ENCODE measurements at regions not wholly inside any gene's neighbourhood (a gene's known extent, or its start where the extent isn't known, plus 50 kb on each side); places are given as distances from the start of the nearest gene placed in this dataset.

DNA sequence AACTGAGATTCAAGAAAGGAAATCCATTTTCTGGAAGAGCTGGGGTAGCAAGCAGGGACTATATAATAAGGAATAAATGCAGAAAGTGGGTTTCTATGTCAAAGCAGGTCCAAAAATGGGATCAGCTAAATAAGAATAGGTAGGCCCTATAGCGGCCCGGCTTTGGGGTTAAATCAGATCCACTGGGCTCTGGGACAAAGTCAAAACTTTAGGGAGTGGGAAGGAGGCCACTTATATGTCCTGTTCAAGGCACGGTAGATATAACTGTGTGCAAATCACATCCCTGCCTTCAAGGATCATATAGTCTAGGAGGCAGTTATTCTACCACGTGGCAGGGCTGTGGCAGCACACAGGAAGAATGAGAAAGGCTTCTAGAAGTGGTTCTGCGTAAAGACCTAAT is 191.4 kb upstream of the CDYL start:
- no peak for DNase-seq

DNA sequence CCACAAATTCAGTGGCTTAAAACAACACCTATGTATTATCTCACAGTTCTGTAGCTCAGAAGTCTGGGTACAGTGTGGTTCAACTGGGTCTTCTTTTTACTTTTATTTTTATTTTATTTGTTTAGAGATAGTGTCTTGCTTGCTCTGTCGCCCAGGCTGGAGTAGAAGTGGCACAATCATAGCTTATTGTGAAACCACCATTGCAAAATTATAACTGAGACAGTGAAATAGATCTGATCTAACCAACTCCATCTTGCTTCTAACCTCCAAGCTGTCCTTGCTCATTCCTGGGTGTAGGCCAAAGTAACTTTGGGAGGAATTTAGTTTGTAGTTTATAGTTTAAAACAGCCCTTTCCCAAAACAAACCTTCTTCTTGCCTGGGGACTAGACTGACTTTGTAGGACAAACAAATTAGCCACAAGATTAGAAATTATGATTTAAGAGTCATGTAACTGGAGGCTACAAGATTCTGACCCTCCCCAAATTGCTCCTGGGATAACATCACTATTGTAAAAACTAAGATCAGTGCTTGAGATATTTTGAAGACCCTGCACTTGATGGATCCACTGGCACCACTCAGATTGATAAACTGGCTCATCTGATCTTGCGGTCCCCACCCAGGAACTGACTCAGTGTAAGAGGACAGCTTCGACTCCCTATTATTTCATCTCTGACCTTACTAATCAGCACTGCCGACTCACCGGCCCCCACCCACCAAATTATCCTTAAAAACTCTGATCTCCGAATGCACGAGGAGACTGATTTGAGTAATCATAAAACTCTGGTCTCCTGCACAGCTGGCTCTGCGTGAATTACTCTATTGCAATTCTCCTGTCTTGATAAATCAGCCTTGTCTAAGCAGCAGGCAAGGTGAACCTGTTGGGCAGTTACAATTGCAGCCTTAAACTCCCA is 193.4 kb upstream of the CDYL start:
- DNase-seq: no peak

DNA sequence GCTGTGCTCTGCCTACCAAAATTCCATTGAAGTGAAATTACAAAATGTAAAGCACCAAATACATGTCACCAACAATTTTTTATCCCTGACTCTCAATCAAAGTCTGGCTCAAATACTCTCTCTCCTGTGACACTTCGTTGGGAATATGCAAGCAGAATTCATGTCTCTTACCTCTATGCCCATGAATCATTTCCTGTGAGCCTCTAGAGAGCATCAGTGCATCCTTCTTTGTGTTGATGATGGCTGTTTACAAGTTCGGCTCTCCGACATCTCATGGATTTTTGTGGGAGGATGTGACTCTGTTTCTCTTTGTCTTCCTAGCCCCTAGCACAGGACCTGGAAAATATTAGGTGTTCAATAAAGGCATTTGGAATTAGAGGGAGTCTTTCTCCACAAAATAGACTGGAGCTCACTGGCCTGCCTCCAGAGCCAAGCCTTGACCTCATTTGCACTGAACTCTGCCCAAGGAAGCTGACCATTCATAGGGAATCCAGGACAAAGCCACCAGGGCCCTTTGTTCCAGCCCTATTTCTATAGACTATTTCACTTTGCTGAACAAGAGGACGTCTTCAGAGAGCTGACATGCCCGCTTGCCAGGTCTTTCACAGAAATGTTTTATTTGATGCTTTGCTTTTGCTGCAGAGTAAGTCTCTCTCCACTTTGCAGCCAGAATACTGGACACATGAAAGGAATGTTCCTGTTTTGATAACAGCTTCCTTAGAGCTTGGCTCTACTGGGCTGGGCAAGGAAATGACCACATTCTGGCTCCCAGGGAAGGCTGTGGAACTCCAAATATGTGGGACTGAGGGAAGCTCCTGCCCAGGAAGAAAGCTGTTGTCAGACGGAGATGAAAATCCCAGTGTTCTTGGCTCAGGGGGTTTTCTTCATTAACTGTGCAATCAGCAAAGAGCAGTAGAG is 194.5 kb upstream of the CDYL start:
- DNase-seq: no peak

DNA sequence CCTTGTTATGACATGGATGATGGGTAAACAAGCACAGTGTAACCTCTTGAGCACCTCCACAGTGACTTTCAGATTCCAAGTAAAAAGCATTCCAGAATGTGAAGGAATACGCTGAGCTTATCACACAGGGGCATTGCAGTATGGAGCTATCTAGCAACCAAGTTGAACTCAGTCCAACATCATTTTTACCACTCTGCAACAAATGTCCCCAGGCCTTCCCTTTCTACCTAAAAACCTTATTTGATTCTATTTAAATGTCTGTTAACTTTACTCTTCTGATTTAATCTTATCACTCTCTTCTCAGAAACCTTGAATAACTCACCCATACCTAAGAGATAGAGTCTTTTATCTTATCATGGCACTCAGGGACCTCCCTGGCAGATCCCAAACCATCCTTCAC is 195.8 kb upstream of the CDYL start:
- DNase-seq: no peak

DNA sequence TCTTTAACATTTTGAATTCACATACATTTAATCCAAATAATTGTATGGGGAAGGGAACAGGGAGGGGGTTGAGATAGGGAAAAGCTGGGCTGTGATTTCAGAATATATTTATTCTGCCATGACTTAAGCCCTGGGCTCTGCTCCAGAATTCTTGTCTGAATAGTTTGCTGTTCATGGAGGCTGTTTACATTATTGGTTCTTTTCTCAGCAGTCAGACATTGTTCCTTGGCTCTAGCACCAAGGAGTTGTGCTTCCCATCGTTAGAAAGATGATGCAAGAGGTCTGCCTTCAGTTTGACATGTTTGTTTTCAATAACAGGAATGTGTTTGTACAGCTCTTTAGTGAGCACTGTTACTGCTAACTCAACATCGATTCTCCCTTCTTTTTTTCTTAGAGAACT is 198.8 kb upstream of the CDYL start:
- no peak for DNase-seq

DNA sequence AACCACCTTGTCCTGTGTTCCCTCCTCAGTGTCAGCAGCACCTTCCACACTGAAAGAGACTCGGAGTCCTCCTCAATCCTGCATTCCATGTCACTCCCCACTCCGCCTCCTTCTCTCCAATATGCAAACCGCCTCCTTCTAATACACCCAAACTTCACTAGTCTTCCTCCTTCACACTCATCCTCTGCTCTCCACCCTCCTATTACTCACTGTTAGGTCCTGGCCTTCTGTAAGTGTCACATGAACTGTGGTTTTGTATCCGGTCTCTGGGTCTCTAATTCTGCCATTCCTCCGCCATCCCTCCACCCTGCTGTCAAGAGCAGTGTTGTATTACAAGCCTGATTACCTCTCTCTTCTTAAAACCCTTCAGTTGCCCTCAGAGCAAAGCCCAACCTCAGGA is 200.5 kb upstream of the CDYL start:
- DNase-seq: no peak

DNA sequence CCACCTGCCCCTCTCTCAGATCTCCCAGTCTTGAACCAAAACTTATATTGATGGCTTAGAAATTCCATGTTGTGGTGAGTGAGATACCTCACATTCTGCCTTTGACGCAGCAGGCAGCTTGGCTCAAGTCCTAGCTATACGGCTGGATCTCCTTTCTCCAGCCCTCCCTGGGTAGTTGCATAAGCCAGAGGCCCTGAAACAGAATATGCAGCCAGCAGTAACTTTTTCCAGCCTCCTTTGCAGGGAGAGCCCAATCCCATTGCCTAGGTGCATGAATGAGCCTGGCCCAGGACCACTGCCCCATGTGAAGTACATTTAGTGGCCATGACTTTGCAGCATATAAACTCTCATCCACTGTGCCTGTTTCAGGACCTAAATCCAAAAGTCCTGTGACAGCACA is 202.2 kb upstream of the CDYL start:
- DNase-seq: no peak

DNA sequence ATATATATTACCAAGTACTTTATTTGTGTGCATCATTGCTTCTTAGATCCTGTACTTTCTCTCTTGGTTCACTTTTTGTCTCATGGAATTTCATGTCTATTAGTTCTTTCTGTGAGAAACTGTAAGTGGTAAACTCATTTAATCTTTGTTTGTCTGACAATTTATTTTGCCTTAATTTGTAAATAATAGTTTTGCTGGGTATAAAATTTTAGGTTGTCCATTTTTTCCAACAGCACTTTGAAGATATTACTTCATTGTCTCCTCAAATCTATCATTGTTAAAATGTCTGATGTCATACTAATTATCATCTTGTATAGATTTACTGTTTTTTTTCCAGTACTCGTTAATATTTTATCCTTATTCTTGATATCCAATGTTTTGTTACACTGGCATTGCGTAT is 205.2 kb upstream of the CDYL start:
- DNase-seq: no peak

DNA sequence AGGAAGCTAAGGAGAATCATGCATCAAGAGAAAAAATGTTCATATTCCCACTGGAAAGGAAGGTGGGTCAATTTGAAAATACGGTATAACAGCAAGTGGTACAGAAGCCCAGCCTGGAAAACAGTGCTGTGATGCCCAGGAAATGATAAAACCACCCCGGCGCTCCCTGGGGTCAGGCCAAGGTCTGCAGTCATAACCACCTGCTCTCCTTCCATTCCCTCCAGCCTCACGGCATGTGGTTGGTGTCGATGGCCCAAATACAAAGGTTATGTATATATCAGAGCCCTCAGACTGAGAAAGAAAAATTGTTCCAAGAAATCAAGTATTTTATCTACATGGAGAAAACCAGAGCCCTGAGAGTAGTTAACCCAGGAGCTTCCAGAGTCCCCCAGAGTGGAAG is 208.1 kb upstream of the CDYL start:
- DNase-seq: no peak

DNA sequence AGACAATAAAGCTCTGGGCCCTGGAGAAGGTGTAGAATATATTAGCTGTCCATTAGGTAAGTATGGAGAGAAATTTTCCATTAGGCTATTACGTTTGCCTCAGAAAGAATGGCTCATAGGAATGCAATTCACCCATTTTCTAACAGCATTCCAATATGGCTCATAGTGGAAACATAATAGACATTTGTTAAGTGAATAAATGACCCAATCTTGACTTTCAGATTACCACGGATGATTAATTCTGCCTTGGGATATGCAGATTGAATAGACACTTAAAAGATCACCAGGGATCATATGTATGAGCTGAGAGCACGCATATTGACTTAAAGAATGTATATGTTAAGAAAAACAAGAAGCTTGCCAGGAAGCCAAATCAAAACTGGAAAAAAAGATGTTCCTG is 209.1 kb upstream of the CDYL start:
- DNase-seq: no peak

DNA sequence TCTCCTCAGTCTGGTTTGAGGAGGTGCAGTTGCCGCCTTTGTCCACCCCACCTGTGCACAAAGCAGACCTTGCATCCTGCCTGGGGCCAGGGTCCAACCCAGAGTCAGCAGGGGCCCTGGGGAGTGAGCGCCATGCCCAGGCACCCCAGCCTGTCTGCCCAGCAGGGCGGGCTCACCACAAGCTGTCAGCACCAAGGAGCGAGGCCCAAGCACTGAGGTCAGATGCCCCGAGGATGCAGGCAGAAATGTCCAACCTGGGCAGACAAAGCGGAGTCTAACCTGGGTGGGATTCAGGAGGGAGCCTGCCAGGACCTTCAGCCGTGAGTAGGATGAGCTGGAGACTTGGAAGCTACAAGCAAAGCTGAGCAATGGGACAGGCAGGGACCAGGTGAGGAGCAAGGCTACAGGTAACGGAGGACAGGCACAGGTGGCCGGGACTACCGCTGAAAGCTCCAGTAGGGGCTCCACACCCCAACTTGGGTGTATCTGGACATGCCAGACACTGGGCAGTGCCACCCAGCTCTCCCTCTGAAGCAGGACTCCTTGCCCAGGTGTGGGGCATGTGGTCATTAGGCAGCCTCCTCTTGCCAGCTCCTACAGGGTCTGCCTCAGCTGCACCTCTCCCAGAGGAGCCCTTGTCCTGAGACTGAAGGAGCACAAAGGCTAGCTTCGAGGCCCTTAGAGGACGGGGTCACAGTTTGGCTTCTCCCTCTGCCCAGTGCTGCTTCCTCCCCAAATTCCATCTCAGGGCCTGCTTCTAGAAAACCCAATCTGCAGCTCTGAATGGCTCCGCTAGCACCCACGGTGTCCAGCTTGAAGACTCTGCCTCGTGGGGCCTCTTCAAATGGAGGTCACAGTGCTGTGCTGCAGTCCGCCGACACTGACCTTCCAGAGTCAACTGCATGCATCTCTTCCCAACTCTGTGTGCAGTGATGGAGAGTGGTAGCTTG is 210.6 kb upstream of the CDYL start:
- no peak for DNase-seq

DNA sequence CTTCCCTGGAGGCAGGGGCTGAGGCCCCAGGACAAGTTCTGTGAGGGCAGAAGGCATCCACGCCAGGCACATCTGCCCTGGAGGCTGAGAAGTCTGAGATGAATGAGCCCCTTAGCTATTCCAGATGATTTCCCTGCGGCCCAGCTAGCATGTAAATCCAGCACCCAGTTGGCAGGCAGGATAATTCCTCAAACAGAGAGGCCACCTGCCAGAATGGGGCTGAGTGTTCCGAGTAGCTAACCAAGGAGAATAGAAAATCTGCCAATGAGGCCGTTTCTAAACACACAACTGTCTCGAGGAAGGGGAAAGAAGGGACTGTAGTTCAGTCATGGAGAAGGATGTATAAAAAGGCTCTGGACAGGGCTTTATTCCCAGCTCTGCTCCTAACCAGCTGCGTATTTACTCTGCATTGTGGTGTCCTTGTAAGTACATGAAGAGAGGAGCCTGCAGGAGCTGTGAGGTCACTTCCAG is 211.4 kb upstream of the CDYL start:
- no peak for DNase-seq

DNA sequence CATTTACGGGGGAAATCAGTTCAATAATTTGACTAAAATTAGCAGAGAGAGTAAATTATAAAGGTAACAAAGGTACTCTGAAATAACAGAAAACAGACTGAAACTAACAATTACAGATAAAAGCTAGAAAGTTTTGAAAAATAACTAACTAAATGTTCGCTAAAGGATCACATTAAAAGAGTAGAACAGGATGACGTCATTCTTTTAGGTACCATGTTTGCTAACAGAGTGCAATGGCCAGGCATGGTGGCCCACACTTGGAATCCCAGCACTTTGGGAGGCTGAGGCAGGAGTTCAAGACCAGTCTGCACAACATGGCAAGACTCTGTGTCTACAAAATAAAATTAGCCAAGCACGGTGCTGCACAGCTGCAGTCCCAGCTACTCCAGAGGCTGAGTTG is 212.3 kb upstream of the CDYL start:
- no peak for DNase-seq

DNA sequence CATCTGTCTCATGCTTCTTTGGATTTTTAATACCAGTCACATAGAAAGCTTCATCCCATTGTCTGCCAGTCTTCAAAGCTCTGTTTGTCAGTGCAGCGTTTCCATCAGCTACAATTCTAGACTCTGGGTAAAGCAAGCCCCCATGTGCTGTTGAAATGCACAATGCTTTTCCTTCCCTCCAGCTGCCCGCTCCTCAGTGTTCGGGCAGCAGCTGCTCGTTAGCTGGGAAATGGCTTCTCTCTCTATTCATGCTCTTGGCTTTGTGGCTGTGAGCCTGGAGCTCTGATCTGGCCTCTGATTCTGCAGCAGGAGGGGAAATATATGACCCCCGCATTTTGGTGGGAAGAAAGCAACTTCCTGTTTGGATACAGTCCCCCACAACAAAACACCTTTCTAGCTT is 213.0 kb upstream of the CDYL start:
- DNase-seq: no peak

DNA sequence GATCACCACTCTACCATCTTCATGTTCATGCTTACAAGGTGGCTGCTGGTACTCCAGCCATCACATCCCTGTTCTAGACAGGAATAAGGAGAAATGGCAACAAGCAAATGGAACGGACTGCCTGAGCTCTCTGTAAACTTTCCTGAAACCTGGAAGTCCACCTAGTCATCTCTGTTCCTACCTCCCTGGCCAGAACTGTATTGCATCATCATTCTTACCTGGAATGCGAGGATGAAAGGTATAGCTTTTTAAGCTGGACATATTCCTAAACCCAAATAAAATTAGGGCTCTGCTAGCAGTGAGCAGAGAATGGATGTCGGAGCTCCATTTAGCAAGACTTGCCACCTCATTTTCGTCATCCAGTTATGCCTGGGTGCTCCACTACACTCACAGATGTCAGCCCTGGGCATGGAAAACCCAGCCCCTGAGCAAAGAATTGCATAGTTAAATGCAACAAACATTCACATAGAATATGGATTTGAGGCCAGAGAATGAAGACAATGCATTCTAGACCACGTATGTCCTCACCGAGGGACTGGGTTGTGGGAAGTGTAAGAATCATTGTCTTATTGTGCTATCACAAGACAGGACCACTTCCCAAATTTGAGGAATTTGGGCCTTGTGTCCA is 214.3 kb upstream of the CDYL start:
- DNase-seq: no peak

DNA sequence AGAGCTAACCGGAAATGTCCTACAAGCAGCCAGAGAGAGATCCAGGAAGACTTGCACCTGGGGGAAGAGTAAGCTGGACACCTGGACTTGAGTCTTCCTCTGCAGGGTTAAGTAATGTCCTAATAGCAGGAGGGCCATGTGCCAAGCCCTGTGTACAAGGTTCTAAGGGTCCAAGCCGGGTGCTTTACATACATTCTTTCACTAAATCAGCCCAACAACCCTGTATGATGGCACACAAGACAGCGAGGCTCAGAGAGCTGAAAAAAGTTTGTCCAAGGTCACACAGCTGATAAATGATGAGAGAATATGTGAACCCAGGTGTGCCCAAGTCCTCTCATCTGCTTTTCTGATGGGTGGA is 215.1 kb upstream of the CDYL start:
- DNase-seq: no peak

DNA sequence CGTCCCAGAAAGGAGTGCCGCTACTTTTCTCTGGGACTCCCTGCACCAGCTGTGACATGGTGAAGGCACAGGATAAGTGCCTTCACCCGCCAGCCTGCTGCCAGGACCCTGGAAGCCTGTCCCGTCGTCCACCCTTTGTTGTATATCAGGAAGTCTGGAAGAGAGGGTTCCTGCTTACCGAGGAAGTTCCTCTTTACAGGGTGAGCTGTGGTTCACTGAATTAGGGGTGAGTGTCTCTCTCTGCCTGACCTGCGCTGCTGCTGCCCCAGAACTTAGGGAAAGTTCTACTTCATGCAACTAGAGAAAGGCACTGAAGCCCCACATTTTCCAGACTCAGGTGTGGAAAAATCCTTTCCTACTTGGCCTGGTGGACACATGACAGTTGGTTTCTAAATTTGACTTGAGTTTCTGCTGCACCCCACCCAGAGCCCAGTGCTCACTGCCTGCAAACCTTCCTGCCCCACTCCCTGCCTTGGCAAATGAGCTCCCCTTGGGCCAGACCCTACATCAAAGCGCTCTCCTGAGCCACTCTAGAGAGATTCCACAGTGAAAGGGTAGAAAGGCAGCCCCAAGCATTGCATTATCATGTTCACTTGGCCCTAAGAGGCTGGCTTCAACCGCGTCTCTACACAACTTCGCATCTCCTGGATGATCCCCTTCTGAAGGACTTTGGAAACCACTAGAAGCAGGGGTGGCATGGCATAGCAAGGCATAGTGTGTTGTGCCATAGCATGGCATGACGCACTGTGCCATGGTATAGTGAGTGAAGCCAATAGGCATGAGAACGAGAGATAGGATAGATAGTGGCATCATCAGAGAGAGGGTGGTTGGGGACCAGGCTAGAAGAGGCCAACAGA is 215.8 kb upstream of the CDYL start:
- no peak for DNase-seq

DNA sequence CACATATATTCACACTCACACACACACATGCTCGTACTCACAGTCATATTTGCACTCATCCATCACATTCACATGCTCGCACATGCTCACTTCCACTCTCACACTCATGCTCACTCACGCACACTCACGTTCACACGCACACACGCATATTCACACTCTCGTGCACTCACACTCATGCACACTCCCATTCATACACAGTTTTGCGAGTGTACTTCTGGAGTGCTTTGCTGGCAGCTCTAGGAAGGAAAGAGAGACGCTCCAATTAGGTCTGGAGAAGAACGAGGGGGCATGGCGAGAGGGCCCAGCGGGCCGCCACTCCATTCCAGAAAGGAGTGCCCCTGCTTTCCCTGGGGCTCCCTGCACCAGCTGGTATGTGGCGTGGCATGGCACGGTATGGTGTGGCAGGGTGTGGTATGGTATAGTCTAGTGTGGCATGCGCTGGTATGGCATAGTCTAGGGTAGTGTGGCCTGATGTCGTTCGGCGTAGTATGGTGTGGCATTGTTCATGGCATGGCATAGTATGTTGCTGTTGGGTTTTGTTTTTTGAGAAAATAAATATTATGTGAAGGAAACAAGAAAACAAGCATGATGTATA is 216.8 kb upstream of the CDYL start:
- no peak for DNase-seq

DNA sequence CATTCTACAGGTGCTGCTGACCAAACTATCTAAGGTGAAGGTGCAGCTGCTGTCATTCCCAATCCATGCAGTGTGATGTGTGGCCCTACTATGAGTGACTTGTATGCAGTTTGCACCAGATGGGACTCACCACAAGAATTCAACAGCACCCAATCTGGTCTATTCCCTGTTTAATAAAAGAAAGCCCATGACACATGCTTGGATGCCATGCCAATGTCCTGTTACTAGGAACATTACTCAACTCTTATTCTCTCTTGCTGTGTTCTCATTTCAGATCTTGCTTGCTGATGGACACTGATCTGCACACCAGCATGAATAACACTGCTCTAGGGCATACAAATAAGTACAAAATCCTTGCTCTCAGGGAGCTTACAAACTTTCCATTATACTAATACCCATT is 221.6 kb upstream of the CDYL start:
- no peak for DNase-seq

DNA sequence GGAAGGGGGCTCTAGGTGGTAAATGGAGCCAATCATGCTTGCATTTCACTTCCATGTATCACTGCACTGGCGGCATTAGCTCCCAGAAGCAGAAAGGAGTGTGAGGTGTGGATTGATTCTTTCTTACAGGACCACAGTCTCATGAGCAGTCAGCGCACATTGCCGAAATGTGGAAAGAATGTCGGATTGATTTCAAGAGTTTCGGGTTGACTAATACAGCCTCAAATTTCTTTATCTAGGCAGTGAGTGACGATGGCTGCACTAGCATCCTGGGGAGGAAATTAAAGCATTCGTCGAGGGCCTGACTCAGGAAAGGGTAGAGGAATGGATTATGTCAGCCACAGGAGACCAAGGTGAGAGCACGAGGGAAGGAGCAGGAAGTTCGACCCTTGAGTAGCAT is 222.8 kb upstream of the CDYL start:
- peak; percentile 16 for DNase-seq

DNA sequence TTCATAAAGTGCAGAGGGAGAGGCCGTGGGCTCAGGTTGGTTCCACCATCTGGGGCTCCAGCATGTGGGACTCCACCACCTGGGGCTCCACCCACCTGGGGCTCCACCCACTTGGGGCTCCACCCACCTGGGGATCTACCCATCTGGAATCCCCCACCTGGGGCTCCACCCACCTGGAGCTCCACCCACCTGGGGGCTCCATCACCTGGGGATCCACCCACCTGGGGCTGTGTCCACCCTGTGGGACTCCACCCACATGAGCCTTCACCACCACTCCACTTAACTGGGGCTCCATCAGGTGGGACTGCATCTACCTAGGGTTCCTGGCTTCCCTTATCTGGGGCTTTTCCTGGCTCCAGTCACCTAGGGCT is 226.0 kb upstream of the CDYL start:
- no peak for DNase-seq

All from stimulated activated CD4-positive, alpha-beta T cell treated with anti-CD3 and anti-CD28 coated beads, Interleukin-15, amount 100 ng/mL, for 24 hours (primary cell).